ENCODE measurements at regions not wholly inside any gene's neighbourhood (a gene's known extent, or its start where the extent isn't known, plus 50 kb on each side); places are given as distances from the start of the nearest gene placed in this dataset.

DNA sequence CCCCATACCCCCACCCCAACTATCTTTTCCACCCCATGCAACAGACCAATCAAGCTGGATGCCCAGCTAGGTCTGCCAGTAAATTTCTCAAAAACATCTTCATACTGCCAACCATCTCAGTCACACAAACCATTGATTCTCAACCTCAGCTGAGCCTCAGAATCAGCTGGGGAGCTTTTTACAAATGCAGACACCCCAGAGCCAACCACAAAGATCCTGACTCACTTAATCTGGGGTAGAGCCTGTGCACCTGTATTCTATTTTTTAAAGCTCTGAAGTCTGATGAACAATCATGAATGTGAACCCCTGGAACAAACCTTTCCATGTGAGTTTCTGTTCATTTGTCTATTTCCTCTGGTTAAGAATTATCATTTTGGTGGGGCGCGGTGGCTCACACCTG lies 66.0 kb downstream of the ZNF281 start:
- no peak overlapping the region for H3K27ac ChIP-seq
- no peaks in the 10 kb centered on the region for H3K9me3 ChIP-seq
- H3K4me3 ChIP-seq: no peak overlapping the region
- TF ChIP-seq, protein P1, sequence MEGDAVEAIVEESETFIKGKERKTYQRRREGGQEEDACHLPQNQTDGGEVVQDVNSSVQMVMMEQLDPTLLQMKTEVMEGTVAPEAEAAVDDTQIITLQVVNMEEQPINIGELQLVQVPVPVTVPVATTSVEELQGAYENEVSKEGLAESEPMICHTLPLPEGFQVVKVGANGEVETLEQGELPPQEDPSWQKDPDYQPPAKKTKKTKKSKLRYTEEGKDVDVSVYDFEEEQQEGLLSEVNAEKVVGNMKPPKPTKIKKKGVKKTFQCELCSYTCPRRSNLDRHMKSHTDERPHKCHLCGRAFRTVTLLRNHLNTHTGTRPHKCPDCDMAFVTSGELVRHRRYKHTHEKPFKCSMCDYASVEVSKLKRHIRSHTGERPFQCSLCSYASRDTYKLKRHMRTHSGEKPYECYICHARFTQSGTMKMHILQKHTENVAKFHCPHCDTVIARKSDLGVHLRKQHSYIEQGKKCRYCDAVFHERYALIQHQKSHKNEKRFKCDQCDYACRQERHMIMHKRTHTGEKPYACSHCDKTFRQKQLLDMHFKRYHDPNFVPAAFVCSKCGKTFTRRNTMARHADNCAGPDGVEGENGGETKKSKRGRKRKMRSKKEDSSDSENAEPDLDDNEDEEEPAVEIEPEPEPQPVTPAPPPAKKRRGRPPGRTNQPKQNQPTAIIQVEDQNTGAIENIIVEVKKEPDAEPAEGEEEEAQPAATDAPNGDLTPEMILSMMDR (IDR thresholded peaks at IDR 0.05): no peak
- H3K36me3 ChIP-seq: no peaks in the 10 kb centered on the region
- H3K27me3 ChIP-seq: no peaks in the 10 kb centered on the region
- H3K4me1 ChIP-seq: no peaks in the 10 kb centered on the region
- no peak for DNase-seq (ENCODE audit: low spot score)

DNA sequence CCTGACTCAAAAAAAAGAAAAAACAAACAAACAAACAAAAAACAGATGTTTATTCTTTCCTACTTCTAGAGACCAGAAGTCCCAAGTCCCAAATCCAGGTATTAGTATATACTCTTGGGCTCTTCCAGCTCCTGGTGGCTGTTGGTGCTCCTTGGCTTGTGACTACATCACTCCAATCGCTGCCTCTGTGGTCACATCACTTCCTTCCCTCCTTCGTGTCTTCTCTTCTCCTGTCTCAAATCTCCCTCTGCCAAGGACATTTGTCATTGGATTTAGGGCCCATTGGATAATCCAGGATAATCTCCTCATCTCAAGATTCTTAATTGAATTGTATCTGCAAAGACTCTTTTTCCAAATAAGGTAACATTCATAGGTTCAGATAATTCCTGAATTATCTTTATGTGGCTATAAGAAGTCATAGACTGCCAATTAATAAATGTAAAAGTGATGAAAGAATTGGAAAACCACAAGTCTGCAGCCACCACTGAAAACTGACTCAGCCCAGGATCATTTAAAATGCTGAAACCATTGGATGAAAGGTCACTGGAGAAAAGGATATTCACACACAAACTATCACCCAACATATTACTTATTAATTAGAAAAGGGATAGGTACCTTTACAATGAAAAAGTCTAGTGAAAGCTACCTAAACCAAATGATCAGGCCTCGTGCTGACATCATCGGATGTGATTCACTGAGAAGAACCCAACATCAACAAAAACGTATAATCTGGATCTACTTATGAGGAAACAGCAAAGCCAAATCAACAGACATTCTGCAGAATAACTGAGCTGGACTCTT lies 67.1 kb downstream of the ZNF281 start:
- no peaks in the 10 kb centered on the region for H3K27me3 ChIP-seq
- no peak overlapping the region for H3K27ac ChIP-seq
- TF ChIP-seq, protein P1 (IDR thresholded peaks at IDR 0.05): no peak
- no peak overlapping the region for H3K4me3 ChIP-seq
- no peaks in the 10 kb centered on the region for H3K36me3 ChIP-seq
- no peak for DNase-seq (ENCODE audit: low spot score)
- H3K9me3 ChIP-seq: no peaks in the 10 kb centered on the region
- H3K4me1 ChIP-seq: no peaks in the 10 kb centered on the region

DNA sequence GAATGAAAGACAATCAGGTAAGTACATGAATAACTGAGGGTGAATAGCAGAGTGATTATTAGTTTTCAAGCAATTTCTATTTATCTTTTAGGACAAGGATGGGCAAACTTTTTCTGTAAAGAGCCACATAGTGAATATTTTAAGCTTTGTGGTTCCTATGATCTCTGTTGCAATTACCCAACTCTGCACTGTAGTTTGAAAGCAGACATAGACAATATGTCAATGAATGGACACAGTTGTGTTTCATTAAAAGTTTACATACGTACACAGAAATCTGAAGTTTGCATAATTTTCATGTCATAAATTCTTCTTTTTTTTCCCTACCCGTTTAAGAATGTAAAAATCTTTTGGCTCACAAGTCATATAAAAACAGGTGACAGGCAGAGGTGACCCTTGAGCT lies 71.4 kb downstream of the ZNF281 start:
- Histone ChIP-seq H3K4me1 (no peaks in the 10 kb centered on the region), H3K27me3 (no peaks in the 10 kb centered on the region), H3K27ac (no peak overlapping the region), H3K36me3 (no peaks in the 10 kb centered on the region), H3K9me3 (no peaks in the 10 kb centered on the region), H3K4me3 (no peak overlapping the region)
- TF ChIP-seq, protein P1 (IDR thresholded peaks at IDR 0.05): no peak
- DNase-seq (ENCODE audit: low spot score): no peak

DNA sequence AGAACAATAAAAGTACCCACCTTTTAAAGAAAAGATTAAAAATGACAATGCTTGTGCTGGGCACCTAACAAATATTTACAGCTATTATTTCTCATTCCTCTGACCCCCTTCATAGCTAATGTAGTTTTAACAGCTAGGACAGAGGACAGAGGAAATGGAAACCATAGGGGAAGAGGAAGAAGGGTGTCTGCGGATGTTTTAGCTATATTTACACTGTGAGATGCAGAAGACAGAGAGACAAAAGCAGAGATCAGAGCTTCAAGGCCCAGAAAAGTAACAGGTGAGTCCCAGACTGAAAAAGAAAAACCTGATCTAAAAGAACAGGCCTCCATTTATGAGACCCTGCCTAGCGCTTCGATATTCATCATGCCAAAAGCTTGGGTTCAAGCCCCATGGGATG lies 72.0 kb downstream of the ZNF281 start:
- no peaks in the 10 kb centered on the region for H3K4me1 ChIP-seq
- H3K9me3 ChIP-seq: no peaks in the 10 kb centered on the region
- no peaks in the 10 kb centered on the region for H3K36me3 ChIP-seq
- DNase-seq (ENCODE audit: low spot score): no peak
- TF ChIP-seq, protein P1 (IDR thresholded peaks at IDR 0.05): no peak
- no peaks in the 10 kb centered on the region for H3K27me3 ChIP-seq
- no peak overlapping the region for H3K27ac ChIP-seq
- no peak overlapping the region for H3K4me3 ChIP-seq

DNA sequence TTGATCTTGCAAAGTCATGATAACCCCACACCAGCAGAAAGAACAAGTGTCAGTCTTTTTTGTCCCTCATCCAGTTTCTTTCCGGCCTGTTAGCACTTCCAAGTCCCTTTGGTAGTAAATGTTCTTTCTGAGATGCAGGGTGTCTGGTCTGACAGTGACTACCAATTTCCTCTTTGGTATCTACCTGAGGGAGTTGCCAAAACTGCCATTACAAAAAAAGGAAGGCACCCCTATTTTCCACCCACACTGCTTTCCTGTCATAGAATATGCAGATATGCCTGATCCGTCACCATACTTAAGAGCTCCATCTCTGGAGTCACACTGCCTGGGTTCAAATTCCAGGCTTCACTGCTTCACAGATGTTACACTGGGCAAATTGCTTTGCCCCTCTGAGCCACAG lies 72.4 kb downstream of the ZNF281 start:
- Histone ChIP-seq H3K27ac (no peak overlapping the region), H3K36me3 (no peaks in the 10 kb centered on the region), H3K4me3 (no peak overlapping the region), H3K9me3 (no peaks in the 10 kb centered on the region), H3K4me1 (no peaks in the 10 kb centered on the region), H3K27me3 (no peaks in the 10 kb centered on the region)
- TF ChIP-seq, protein P1 (IDR thresholded peaks at IDR 0.05): no peak
- no peak for DNase-seq (ENCODE audit: low spot score)

DNA sequence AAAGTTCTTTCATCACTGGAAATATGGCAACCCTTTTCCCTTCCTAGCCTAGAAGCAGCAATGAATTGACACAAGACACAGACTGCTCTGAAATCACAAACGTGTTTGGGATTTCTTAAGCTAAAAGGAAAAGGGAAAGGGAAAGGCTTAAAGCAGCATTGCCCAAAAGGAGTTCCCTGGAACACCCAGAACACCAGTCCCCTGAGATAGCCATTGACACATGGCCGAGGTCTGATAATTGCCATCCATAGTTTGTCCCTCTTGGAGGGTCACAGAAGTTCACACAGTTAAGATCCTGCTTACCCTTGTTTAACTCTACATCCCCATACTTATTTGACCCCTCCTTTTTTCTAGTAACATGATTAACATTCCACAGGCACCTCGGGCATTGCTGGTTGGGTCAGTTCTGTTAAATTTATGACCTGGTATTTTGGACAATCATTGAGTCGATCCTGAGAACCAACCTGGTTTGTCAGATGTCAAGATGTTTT lies 72.9 kb downstream of the ZNF281 start:
- no peak overlapping the region for H3K4me3 ChIP-seq
- no peaks in the 10 kb centered on the region for H3K27me3 ChIP-seq
- no peaks in the 10 kb centered on the region for H3K9me3 ChIP-seq
- TF ChIP-seq, protein P1 (IDR thresholded peaks at IDR 0.05): no peak
- peak; percentile 13 for DNase-seq (ENCODE audit: low spot score)
- no peaks in the 10 kb centered on the region for H3K36me3 ChIP-seq
- H3K4me1 ChIP-seq: no peaks in the 10 kb centered on the region
- no peak overlapping the region for H3K27ac ChIP-seq
